Muscle layer of duodenum (tissue), 2 donors: ENCODE measurements at regions not wholly inside any gene's neighbourhood (a gene's known extent, or its start where the extent isn't known, plus 50 kb on each side); places are given as distances from the start of the nearest gene placed in this dataset.

Experiments
- H3K27ac ChIP-seq: one replicate; pipeline ENCODE4 v1.7.0; 2013; ENCODE audit warnings: mild to moderate bottlenecking, low read length
- H3K27me3 ChIP-seq: one replicate; pipeline ENCODE4 v1.7.0; 2013; ENCODE audit warnings: low read depth, mild to moderate bottlenecking, control low read depth, low read length
- H3K36me3 ChIP-seq, 2 donors: one replicate each; pipeline ENCODE4 v1.7.0; 2013; ENCODE audit warnings: low read length in 2 of 2, control low read depth in 1 of 2, mild to moderate bottlenecking in 1 of 2; ENCODE audit not compliant: insufficient read depth in 2 of 2, control insufficient read depth in 1 of 2
- H3K4me1 ChIP-seq, 2 donors: one replicate each; pipeline ENCODE4 v1.7.0; 2013; ENCODE audit warnings: low read length in 2 of 2, mild to moderate bottlenecking in 2 of 2, control low read depth in 1 of 2, moderate library complexity in 1 of 2; ENCODE audit not compliant: insufficient read depth in 2 of 2, control insufficient read depth in 1 of 2
- H3K4me3 ChIP-seq, 2 donors: one replicate each; pipeline ENCODE4 v1.7.0; 2013; ENCODE audit warnings: low read length in 2 of 2, low read depth in 1 of 2, mild to moderate bottlenecking in 1 of 2
- H3K9me3 ChIP-seq, 2 donors: one replicate each; pipeline ENCODE4 v1.7.0; 2013; ENCODE audit warnings: low read length in 2 of 2, control low read depth in 1 of 2, mild to moderate bottlenecking in 1 of 2; ENCODE audit not compliant: control insufficient read depth in 1 of 2
- donor health status: healthy.

- no peak overlapping the region for H3K27ac ChIP-seq
- peaks cover 0 to 3% of the 10 kb centered on the region in 2 donors for H3K4me1 ChIP-seq
- H3K27me3 ChIP-seq: no peaks in the 10 kb centered on the region
- no peak overlapping the region for H3K4me3 ChIP-seq
- H3K36me3 ChIP-seq: no peaks in the 10 kb centered on the region
- H3K9me3 ChIP-seq: no peaks in the 10 kb centered on the region
Measured at GRCh38 chr2:71939588-71940535, 207.8 kb downstream of the CYP26B1 start.

- H3K4me1 ChIP-seq: peaks cover 0 to 3% of the 10 kb centered on the region in 2 donors
- H3K36me3 ChIP-seq: no peaks in the 10 kb centered on the region
- H3K27me3 ChIP-seq: no peaks in the 10 kb centered on the region
- H3K4me3 ChIP-seq: no peak overlapping the region
- H3K27ac ChIP-seq: no peak overlapping the region
- H3K9me3 ChIP-seq: no peaks in the 10 kb centered on the region
Measured at GRCh38 chr2:71938659-71939587, 208.7 kb downstream of the CYP26B1 start.

DNA sequence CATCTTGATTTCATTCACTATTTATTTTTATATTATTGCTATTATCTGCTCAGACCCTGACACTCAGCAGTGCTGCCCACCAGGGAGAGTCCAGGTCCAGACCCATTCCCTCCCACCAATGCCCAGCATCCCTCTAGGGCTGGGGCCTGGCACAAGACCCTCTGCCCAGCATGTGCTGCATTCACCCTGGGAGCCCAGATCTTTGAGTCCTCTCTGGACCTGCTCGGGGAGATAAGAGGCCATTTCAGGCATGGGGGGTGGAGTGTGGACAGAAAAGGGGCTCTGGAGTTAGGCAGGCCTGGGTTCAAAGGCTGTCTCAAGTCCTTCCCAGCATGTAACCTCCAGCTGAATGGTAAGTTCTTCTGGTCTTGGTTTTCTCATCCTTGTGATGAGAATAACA is 209.6 kb downstream of the CYP26B1 start:
- Histone ChIP-seq H3K4me3 (no peak overlapping the region), H3K27me3 (no peaks in the 10 kb centered on the region), H3K27ac (no peak overlapping the region), H3K9me3 (no peaks in the 10 kb centered on the region), H3K4me1 (peaks cover 0 to 3% of the 10 kb centered on the region in 2 donors), H3K36me3 (no peaks in the 10 kb centered on the region)

DNA sequence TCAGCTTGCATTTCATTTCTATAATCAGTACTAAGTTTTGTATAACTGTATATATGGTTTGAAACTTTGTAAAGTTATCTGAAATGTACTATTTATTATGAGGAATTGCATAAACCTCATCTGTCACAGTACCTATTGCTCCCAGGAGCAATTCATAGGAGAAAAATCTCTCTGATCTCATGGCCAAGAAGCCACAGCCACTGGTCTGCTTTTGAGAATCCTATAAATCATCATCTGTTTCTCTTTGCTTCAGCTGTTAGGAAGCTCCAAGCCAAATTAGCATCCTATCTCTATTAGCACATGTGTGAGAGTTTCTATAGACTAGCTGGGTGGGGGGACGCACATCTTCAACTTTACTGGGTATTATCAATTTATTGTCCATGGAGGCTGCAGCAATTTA is 210.3 kb downstream of the CYP26B1 start:
- Histone ChIP-seq H3K36me3 (no peaks in the 10 kb centered on the region), H3K4me1 (peaks cover 0 to 3% of the 10 kb centered on the region in 2 donors), H3K4me3 (no peak overlapping the region), H3K27ac (no peak overlapping the region), H3K9me3 (no peaks in the 10 kb centered on the region), H3K27me3 (no peaks in the 10 kb centered on the region)

- H3K9me3 ChIP-seq: no peaks in the 10 kb centered on the region
- no peak overlapping the region for H3K27ac ChIP-seq
- no peaks in the 10 kb centered on the region for H3K36me3 ChIP-seq
- H3K27me3 ChIP-seq: no peaks in the 10 kb centered on the region
- no peak overlapping the region for H3K4me3 ChIP-seq
- peaks cover 0 to 3% of the 10 kb centered on the region in 2 donors for H3K4me1 ChIP-seq
Measured at GRCh38 chr2:71936076-71937030, 211.3 kb downstream of the CYP26B1 start.

GRCh38 chr2:71935262-71935848 is 212.3 kb downstream of the CYP26B1 start:
- Histone ChIP-seq H3K27ac (no peak overlapping the region), H3K27me3 (no peaks in the 10 kb centered on the region), H3K4me3 (no peak overlapping the region), H3K9me3 (no peaks in the 10 kb centered on the region), H3K4me1 (peaks cover 0 to 2% of the 10 kb centered on the region in 2 donors), H3K36me3 (no peaks in the 10 kb centered on the region)

DNA sequence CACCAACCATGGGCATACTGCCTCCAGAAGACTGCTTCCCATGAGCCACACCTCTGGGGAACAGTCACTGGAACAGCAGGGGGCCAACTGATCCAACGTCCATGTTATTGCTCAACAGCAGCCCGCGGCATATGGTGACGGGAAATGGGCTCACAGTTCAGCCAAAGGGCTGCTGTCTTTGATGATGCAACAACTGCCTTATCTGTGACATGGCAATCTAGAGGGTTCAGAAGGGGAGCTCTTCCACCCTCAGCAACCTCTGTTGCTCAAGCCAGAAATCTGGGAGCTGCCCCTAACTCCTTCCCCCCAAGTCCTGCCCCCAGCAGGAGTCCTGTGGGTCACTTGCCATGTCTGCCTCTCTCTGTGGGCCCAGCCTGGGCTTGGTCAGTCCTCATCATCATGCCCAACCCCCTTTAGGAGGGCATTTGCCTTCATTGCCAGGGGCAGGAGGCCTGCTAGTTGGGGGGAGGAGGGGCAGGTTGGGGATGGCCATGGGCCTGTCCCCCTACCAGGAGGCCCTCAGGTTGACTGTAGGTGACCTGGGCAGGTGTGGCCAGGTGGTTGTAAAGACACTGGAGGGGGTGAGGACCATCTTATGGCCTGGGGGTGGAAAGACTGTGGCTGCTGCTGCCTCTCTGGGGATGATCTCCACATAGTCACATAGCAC is 212.9 kb downstream of the CYP26B1 start:
- no peak overlapping the region for H3K4me3 ChIP-seq
- H3K36me3 ChIP-seq: no peaks in the 10 kb centered on the region
- no peaks in the 10 kb centered on the region for H3K27me3 ChIP-seq
- no peaks in the 10 kb centered on the region for H3K9me3 ChIP-seq
- H3K4me1 ChIP-seq: no peaks in the 10 kb centered on the region
- no peak overlapping the region for H3K27ac ChIP-seq

DNA sequence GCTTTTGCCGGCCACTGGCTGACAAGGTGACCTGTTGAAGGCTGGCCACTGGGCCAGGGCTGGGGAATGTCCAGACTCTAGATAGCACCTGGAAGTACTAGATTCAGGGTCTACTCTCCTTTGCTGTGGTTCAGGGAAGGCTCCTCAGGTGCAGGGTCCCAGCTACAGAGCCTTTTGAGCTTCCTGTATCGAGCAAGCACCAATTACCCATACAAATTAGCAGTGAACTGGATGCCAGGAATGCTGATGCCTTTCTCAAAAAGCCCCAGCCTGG is 213.4 kb downstream of the CYP26B1 start:
- H3K4me3 ChIP-seq: no peak overlapping the region
- no peaks in the 10 kb centered on the region for H3K4me1 ChIP-seq
- no peaks in the 10 kb centered on the region for H3K9me3 ChIP-seq
- no peaks in the 10 kb centered on the region for H3K27me3 ChIP-seq
- no peaks in the 10 kb centered on the region for H3K36me3 ChIP-seq
- H3K27ac ChIP-seq: no peak overlapping the region

- Histone ChIP-seq H3K4me1 (no peaks in the 10 kb centered on the region), H3K27me3 (no peaks in the 10 kb centered on the region), H3K9me3 (no peaks in the 10 kb centered on the region), H3K27ac (no peak overlapping the region), H3K36me3 (no peaks in the 10 kb centered on the region), H3K4me3 (no peak overlapping the region)
Measured at GRCh38 chr2:71933467-71934319, 214.0 kb downstream of the CYP26B1 start.
